ENCODE measurements at regions not wholly inside any gene's neighbourhood (a gene's known extent, or its start where the extent isn't known, plus 50 kb on each side); places are given as distances from the start of the nearest gene placed in this dataset.
"Not testable (repeated sequence)": the region's sequence is repeated elsewhere in the genome, so short reads cannot be mapped to it uniquely, and the experiment has no call there.

GRCh38 chr18:33839452-33840211, 261.6 kb downstream of the ASXL3 start:
- Mint-ChIP-seq H3K4me1 (ENCODE audit: low read depth) (no peaks in the 10 kb centered on the region), H3K27me3 (no peaks in the 10 kb centered on the region), H3K36me3 (no peaks in the 10 kb centered on the region), H3K4me3 (no peak overlapping the region), H3K9me3 (ENCODE audit: low read depth) (peaks cover 9% of the 10 kb centered on the region), H3K27ac (no peak overlapping the region)

GRCh38 chr18:33838054-33838453, 260.0 kb downstream of the ASXL3 start:
- H3K4me3 Mint-ChIP-seq = no peak overlapping the region
- no peaks in the 10 kb centered on the region for H3K36me3 Mint-ChIP-seq
- H3K4me1 Mint-ChIP-seq (ENCODE audit: low read depth) = no peaks in the 10 kb centered on the region
- no peaks in the 10 kb centered on the region for H3K27me3 Mint-ChIP-seq
- peaks cover 14% of the 10 kb centered on the region for H3K9me3 Mint-ChIP-seq (ENCODE audit: low read depth)
- no peak overlapping the region for H3K27ac Mint-ChIP-seq

- Mint-ChIP-seq H3K4me3 (no peak overlapping the region), H3K4me1 (ENCODE audit: low read depth) (no peaks in the 10 kb centered on the region), H3K9me3 (ENCODE audit: low read depth) (peaks cover 14% of the 10 kb centered on the region), H3K27me3 (no peaks in the 10 kb centered on the region), H3K36me3 (no peaks in the 10 kb centered on the region), H3K27ac (no peak overlapping the region)
These were observed 259.2 kb downstream of the ASXL3 start for GRCh38 chr18:33837191-33837590.

- no peak overlapping the region for H3K4me3 Mint-ChIP-seq
- no peaks in the 10 kb centered on the region for H3K4me1 Mint-ChIP-seq (ENCODE audit: low read depth)
- H3K36me3 Mint-ChIP-seq = no peaks in the 10 kb centered on the region
- no peak overlapping the region for H3K27ac Mint-ChIP-seq
- no peaks in the 10 kb centered on the region for H3K27me3 Mint-ChIP-seq
- H3K9me3 Mint-ChIP-seq (ENCODE audit: low read depth) = peaks cover 16% of the 10 kb centered on the region
These were observed 258.5 kb downstream of the ASXL3 start for GRCh38 chr18:33836564-33836963.

- no peaks in the 10 kb centered on the region for H3K27me3 Mint-ChIP-seq
- peaks cover 16% of the 10 kb centered on the region for H3K9me3 Mint-ChIP-seq (ENCODE audit: low read depth)
- no peaks in the 10 kb centered on the region for H3K4me1 Mint-ChIP-seq (ENCODE audit: low read depth)
- H3K4me3 Mint-ChIP-seq = no peak overlapping the region
- no peaks in the 10 kb centered on the region for H3K36me3 Mint-ChIP-seq
- H3K27ac Mint-ChIP-seq = no peak overlapping the region
These were observed 257.4 kb downstream of the ASXL3 start for GRCh38 chr18:33835419-33835818.

GRCh38 chr18:33833842-33834241, 255.8 kb downstream of the ASXL3 start:
- Mint-ChIP-seq H3K27ac (no peak overlapping the region), H3K4me3 (no peak overlapping the region), H3K27me3 (no peaks in the 10 kb centered on the region), H3K4me1 (ENCODE audit: low read depth) (no peaks in the 10 kb centered on the region), H3K9me3 (ENCODE audit: low read depth) (peaks cover 13% of the 10 kb centered on the region), H3K36me3 (no peaks in the 10 kb centered on the region)

- Mint-ChIP-seq H3K4me1 (ENCODE audit: low read depth) (no peaks in the 10 kb centered on the region), H3K9me3 (ENCODE audit: low read depth) (peaks cover 11% of the 10 kb centered on the region), H3K36me3 (no peaks in the 10 kb centered on the region), H3K27me3 (no peaks in the 10 kb centered on the region), H3K27ac (no peak overlapping the region), H3K4me3 (no peak overlapping the region)
These were observed 253.4 kb downstream of the ASXL3 start for GRCh38 chr18:33831424-33831823.

- Mint-ChIP-seq H3K36me3 (no peaks in the 10 kb centered on the region), H3K9me3 (ENCODE audit: low read depth) (peaks cover 16% of the 10 kb centered on the region), H3K4me3 (no peak overlapping the region), H3K27me3 (no peaks in the 10 kb centered on the region), H3K4me1 (ENCODE audit: low read depth) (no peaks in the 10 kb centered on the region), H3K27ac (no peak overlapping the region)
These were observed 252.2 kb downstream of the ASXL3 start for GRCh38 chr18:33830213-33830612.

GRCh38 chr18:33828949-33829348, 250.9 kb downstream of the ASXL3 start:
- no peaks in the 10 kb centered on the region for H3K27me3 Mint-ChIP-seq
- no peak overlapping the region for H3K4me3 Mint-ChIP-seq
- peaks cover 15% of the 10 kb centered on the region for H3K9me3 Mint-ChIP-seq (ENCODE audit: low read depth)
- H3K36me3 Mint-ChIP-seq = no peaks in the 10 kb centered on the region
- no peaks in the 10 kb centered on the region for H3K4me1 Mint-ChIP-seq (ENCODE audit: low read depth)
- H3K27ac Mint-ChIP-seq = no peak overlapping the region

GRCh38 chr18:33826151-33826550, 248.1 kb downstream of the ASXL3 start:
- Mint-ChIP-seq H3K4me3 (no peak overlapping the region), H3K36me3 (no peaks in the 10 kb centered on the region), H3K9me3 (ENCODE audit: low read depth) (peaks cover 11% of the 10 kb centered on the region), H3K4me1 (ENCODE audit: low read depth) (no peaks in the 10 kb centered on the region), H3K27ac (no peak overlapping the region), H3K27me3 (no peaks in the 10 kb centered on the region)

- Mint-ChIP-seq H3K9me3 (ENCODE audit: low read depth) (peaks cover 15% of the 10 kb centered on the region), H3K4me3 (no peak overlapping the region), H3K36me3 (no peaks in the 10 kb centered on the region), H3K4me1 (ENCODE audit: low read depth) (no peaks in the 10 kb centered on the region), H3K27ac (no peak overlapping the region), H3K27me3 (peaks cover 2% of the 10 kb centered on the region)
These were observed 243.5 kb downstream of the ASXL3 start for GRCh38 chr18:33821503-33821902.

GRCh38 chr18:33820517-33821371, 242.7 kb downstream of the ASXL3 start:
- no peak overlapping the region for H3K4me3 Mint-ChIP-seq
- H3K27me3 Mint-ChIP-seq = peaks cover 2% of the 10 kb centered on the region
- H3K9me3 Mint-ChIP-seq (ENCODE audit: low read depth) = peaks cover 11% of the 10 kb centered on the region
- no peaks in the 10 kb centered on the region for H3K4me1 Mint-ChIP-seq (ENCODE audit: low read depth)
- no peaks in the 10 kb centered on the region for H3K36me3 Mint-ChIP-seq
- H3K27ac Mint-ChIP-seq = no peak overlapping the region

- not testable (repeated sequence) for H3K27me3 Mint-ChIP-seq; H3K4me1 Mint-ChIP-seq (ENCODE audit: low read depth); H3K36me3 Mint-ChIP-seq; H3K4me3 Mint-ChIP-seq; H3K27ac Mint-ChIP-seq; H3K9me3 Mint-ChIP-seq (ENCODE audit: low read depth)
These were observed 241.8 kb downstream of the ASXL3 start for GRCh38 chr18:33819692-33820343.

GRCh38 chr18:33818145-33818544, 240.1 kb downstream of the ASXL3 start:
- Mint-ChIP-seq H3K9me3 (ENCODE audit: low read depth) (peaks cover 4% of the 10 kb centered on the region), H3K27me3 (peaks cover 2% of the 10 kb centered on the region), H3K4me3 (no peak overlapping the region), H3K27ac (no peak overlapping the region), H3K36me3 (no peaks in the 10 kb centered on the region), H3K4me1 (ENCODE audit: low read depth) (no peaks in the 10 kb centered on the region)

- Mint-ChIP-seq H3K27ac (no peak overlapping the region), H3K36me3 (no peaks in the 10 kb centered on the region), H3K27me3 (peaks cover 2% of the 10 kb centered on the region)
These were observed 239.1 kb downstream of the ASXL3 start for GRCh38 chr18:33817096-33817495.

More at GRCh38 chr18:33817096-33817495, 239.1 kb downstream of the ASXL3 start:
- Mint-ChIP-seq H3K4me1 (ENCODE audit: low read depth) (no peaks in the 10 kb centered on the region), H3K4me3 (no peak overlapping the region), H3K9me3 (ENCODE audit: low read depth) (peaks cover 4% of the 10 kb centered on the region)

Data from activated naive CD8-positive, alpha-beta T cell (primary cell).